ENCODE measurements at regions not wholly inside any gene's neighbourhood (a gene's known extent, or its start where the extent isn't known, plus 50 kb on each side); places are given as distances from the start of the nearest gene placed in this dataset.

DNA sequence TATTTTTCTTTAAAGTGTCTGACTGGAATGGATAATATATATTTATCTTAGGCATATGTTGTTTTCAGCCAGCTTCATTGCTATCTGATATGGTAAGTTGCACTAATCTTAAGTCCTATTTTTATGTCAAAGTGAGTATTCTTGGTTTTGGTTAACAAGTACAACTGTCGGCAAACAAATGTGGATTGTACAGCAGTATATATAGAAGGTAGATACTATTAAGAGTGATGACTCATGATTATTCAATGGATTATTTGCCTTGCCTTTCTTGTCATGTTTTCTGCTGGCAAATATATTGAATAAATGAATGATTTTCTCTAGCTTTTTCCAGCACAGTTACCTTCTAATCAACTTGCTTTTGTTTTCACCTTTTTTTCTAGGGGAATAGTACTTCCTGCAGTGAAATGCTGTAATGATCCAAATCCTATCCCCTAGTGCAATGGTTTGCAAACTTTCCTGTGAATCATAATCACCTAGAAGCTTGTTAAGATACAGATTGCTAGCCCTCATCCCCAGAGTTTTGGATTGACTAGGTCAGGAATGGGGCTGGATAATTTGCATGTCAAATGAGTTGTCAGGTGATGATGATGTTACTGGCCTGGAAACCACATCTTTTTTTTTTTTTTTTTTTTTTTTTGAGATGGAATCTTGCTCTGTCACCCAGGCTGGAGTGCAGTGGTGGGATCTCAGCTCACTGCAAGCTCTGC, 60.8 kb upstream of the ARRDC3 start:
- no peak for ATAC-seq
- no peak for DNase-seq
- in situ Hi-C loops (cut with MboI; ENCODE audit: low sequenced_read_pairs in 4 of 4) (no loop called here), intact Hi-C loops (cut with DNase I; ENCODE audit: low total_unique reads) (no loop called here)
- H3K9me3 ChIP-seq: no peaks in the 10 kb centered on the region
- no peak overlapping the region for H3K4me3 ChIP-seq
- no peak overlapping the region for H3K27ac ChIP-seq
- no peaks in the 10 kb centered on the region for H3K4me1 ChIP-seq
- no peaks in the 10 kb centered on the region for H3K27me3 ChIP-seq
- TF ChIP-seq, protein P1, sequence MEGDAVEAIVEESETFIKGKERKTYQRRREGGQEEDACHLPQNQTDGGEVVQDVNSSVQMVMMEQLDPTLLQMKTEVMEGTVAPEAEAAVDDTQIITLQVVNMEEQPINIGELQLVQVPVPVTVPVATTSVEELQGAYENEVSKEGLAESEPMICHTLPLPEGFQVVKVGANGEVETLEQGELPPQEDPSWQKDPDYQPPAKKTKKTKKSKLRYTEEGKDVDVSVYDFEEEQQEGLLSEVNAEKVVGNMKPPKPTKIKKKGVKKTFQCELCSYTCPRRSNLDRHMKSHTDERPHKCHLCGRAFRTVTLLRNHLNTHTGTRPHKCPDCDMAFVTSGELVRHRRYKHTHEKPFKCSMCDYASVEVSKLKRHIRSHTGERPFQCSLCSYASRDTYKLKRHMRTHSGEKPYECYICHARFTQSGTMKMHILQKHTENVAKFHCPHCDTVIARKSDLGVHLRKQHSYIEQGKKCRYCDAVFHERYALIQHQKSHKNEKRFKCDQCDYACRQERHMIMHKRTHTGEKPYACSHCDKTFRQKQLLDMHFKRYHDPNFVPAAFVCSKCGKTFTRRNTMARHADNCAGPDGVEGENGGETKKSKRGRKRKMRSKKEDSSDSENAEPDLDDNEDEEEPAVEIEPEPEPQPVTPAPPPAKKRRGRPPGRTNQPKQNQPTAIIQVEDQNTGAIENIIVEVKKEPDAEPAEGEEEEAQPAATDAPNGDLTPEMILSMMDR (IDR thresholded peaks at IDR 0.05 in 4 of 5, conservative IDR thresholded peaks at IDR 0.05 in 1 of 5): no peak
- TF ChIP-seq POLR2A (IDR thresholded peaks at IDR 0.05): no peak
- H3K36me3 ChIP-seq: no peaks in the 10 kb centered on the region

DNA sequence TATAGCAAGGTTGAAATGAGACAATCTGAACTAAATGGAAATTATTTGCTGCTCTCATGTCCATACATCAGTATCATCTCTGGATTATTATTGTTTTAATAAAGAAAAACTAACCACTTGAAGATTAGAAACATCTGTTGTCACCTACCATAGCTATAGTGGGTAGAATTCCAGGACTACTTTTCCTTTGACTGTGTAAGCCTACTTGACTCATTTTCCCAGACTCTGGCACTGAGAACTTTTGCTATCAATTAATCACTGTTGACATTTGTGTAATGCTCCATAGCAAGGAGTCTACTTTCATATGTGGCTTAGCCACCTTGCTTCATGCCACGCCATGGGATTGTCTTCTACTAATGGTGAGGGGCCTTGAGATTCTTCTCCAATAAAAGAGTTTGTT, 59.9 kb upstream of the ARRDC3 start:
- H3K27ac ChIP-seq: no peak overlapping the region
- no peaks in the 10 kb centered on the region for H3K4me1 ChIP-seq
- ATAC-seq (no peak), DNase-seq (no peak)
- no peaks in the 10 kb centered on the region for H3K36me3 ChIP-seq
- no peaks in the 10 kb centered on the region for H3K27me3 ChIP-seq
- in situ Hi-C loops (cut with MboI; ENCODE audit: low sequenced_read_pairs in 4 of 4): no loop called here
- H3K4me3 ChIP-seq: no peak overlapping the region
- H3K9me3 ChIP-seq: no peaks in the 10 kb centered on the region
- TF ChIP-seq, protein P1 (IDR thresholded peaks at IDR 0.05 in 4 of 5, conservative IDR thresholded peaks at IDR 0.05 in 1 of 5): no peak
- TF ChIP-seq POLR2A (IDR thresholded peaks at IDR 0.05): no peak
- intact Hi-C loops (cut with DNase I; ENCODE audit: low total_unique reads): no loop called here

DNA sequence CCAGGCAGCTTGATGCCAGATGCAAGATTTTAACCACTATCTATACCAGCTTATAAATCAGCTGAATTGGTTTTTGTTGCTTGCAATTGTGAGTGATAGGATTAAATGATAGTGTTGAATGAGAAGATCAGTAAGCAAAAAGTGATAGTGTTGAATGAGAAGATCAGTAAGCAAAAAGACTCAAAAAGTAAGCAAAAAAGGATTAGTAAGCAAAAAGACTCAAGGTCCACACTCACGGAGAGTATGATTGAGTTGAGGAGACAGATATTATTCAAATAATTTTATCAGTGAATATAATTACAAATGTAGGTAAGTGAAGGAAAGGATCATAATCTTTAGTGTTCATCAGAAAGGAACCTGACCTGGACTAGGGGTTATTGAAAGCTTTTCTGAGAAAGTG, 58.0 kb upstream of the ARRDC3 start:
- Histone ChIP-seq H3K36me3 (no peaks in the 10 kb centered on the region), H3K27me3 (no peaks in the 10 kb centered on the region), H3K4me3 (no peak overlapping the region), H3K9me3 (no peaks in the 10 kb centered on the region), H3K4me1 (no peaks in the 10 kb centered on the region), H3K27ac (no peak overlapping the region)
- ATAC-seq (no peak), DNase-seq (no peak)
- in situ Hi-C loops (cut with MboI; ENCODE audit: low sequenced_read_pairs in 4 of 4): no loop called here
- intact Hi-C loops (cut with DNase I; ENCODE audit: low total_unique reads): no loop called here
- TF ChIP-seq, protein P1 (IDR thresholded peaks at IDR 0.05 in 4 of 5, conservative IDR thresholded peaks at IDR 0.05 in 1 of 5): no peak
- TF ChIP-seq POLR2A (IDR thresholded peaks at IDR 0.05): no peak

DNA sequence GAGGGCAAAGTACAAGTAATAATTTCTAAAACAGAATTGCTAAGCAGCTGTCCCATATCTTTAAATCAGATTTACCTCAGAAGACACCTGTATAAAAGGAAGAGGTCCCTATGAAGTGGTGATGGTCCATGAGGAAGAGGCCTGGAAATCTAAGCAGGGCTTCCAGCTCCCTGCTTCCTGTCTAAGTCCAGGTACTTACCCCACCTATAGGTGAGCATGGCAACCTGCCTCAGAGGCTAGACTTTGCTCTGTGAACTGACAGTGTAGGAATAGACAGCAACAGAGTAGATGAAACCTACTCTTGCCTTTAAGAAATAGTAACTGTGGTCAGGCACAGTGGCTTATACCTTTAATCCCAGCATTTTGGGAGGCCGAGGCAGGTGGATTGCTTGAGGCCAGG, 55.8 kb upstream of the ARRDC3 start:
- in situ Hi-C loops (cut with MboI; ENCODE audit: low sequenced_read_pairs in 4 of 4): no loop called here
- intact Hi-C loops (cut with DNase I; ENCODE audit: low total_unique reads): no loop called here
- Histone ChIP-seq H3K9me3 (no peaks in the 10 kb centered on the region), H3K4me1 (no peaks in the 10 kb centered on the region), H3K4me3 (no peak overlapping the region), H3K36me3 (no peaks in the 10 kb centered on the region), H3K27ac (no peak overlapping the region), H3K27me3 (no peaks in the 10 kb centered on the region)
- TF ChIP-seq POLR2A (IDR thresholded peaks at IDR 0.05): no peak
- TF ChIP-seq, protein P1 (IDR thresholded peaks at IDR 0.05 in 4 of 5, conservative IDR thresholded peaks at IDR 0.05 in 1 of 5): no peak
- DNase-seq (no peak), ATAC-seq (no peak)

DNA sequence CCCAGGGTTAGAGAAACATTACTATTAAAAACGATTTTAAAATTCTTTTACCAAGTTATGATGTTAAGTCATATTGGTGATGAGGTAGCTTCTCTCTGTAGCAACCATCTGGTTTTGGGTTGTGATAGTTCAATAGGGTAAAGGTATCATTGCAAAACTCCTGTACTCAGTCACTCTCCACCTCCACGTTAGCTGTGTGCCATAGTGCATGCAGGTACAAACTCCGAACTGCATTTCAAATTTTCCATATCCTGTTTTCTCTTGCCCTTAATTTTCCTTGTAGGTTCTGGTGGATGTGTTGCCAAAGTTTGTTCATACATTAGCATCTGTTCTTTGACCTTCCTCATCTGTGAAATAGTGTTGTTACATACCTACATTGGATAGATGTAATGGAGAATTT, 53.1 kb upstream of the ARRDC3 start:
- intact Hi-C loops (cut with DNase I; ENCODE audit: low total_unique reads) (no loop called here), in situ Hi-C loops (cut with MboI; ENCODE audit: low sequenced_read_pairs in 4 of 4) (no loop called here)
- no peaks in the 10 kb centered on the region for H3K27me3 ChIP-seq
- H3K27ac ChIP-seq: no peak overlapping the region
- H3K4me1 ChIP-seq: no peaks in the 10 kb centered on the region
- H3K9me3 ChIP-seq: no peaks in the 10 kb centered on the region
- H3K36me3 ChIP-seq: no peaks in the 10 kb centered on the region
- no peak overlapping the region for H3K4me3 ChIP-seq
- DNase-seq: no peak
- no peak for TF ChIP-seq POLR2A (IDR thresholded peaks at IDR 0.05)
- TF ChIP-seq, protein P1 (IDR thresholded peaks at IDR 0.05 in 4 of 5, conservative IDR thresholded peaks at IDR 0.05 in 1 of 5): no peak
- ATAC-seq: no peak
